Fibroblast of lung (primary cell): ENCODE measurements at regions not wholly inside any gene's neighbourhood (a gene's known extent, or its start where the extent isn't known, plus 50 kb on each side); places are given as distances from the start of the nearest gene placed in this dataset.
A peak's percentile ranks its signal among the peaks of the same experiment; 100 is the strongest.

Source experiments
- DNase-seq, 2 donors: peaks; one replicate each; pipeline versions ENCODE4 v3.0.0 to v3.0.0-alpha.2; 2010; ENCODE audit warnings: low read depth in 2 of 2
- H2AFZ ChIP-seq: 2 replicates; pipeline ENCODE4 v1.5.1; 2012; ENCODE audit warnings: low read length, control low read depth, inconsistent platforms
- H3K27ac ChIP-seq: 2 replicates; pipeline ENCODE4 v1.5.1; 2011; ENCODE audit warnings: low read length, control low read depth; ENCODE audit not compliant: insufficient read depth
- H3K27me3 ChIP-seq: 2 replicates; pipeline ENCODE4 v1.5.1; 2011; ENCODE audit warnings: mild to moderate bottlenecking, low read length; ENCODE audit not compliant: control insufficient read depth, insufficient read depth
- H3K36me3 ChIP-seq: 2 replicates; pipeline ENCODE4 v1.5.1; 2011; ENCODE audit warnings: low read length; ENCODE audit not compliant: control insufficient read depth, insufficient read depth
- H3K4me1 ChIP-seq: 2 replicates; pipeline ENCODE4 v1.5.1; 2011; ENCODE audit warnings: low read length; ENCODE audit not compliant: control insufficient read depth, insufficient read depth; ENCODE audit errors: extremely low read depth
- H3K4me2 ChIP-seq: 2 replicates; pipeline ENCODE4 v1.5.1; 2011; ENCODE audit warnings: low read length, control low read depth; ENCODE audit not compliant: insufficient read depth; ENCODE audit errors: extremely low read depth
- H3K4me3 ChIP-seq, 4 experiments: fragments of 200-600 bp in 1 of 4; sonication (generic) in 1 of 4; replicated peaks in 1 of 4; 2 replicates each; pipeline ENCODE4 v1.5.1; 2011 to 2016; ENCODE audit warnings: low read length in 4 of 4, low read depth in 3 of 4, mild to moderate bottlenecking in 3 of 4, control low read depth in 2 of 4, inconsistent platforms in 1 of 4, mixed read lengths in 1 of 4; ENCODE audit not compliant: insufficient read depth in 1 of 4; ENCODE audit errors: control extremely low read depth in 1 of 4
- H3K79me2 ChIP-seq: 2 replicates; pipeline ENCODE4 v1.5.1; 2012; ENCODE audit warnings: mild to moderate bottlenecking, low read length, inconsistent platforms; ENCODE audit not compliant: control insufficient read depth, insufficient read depth
- H3K9ac ChIP-seq: 2 replicates; pipeline ENCODE4 v1.5.1; 2011; ENCODE audit warnings: mild to moderate bottlenecking, low read length, control low read depth; ENCODE audit not compliant: insufficient read depth
- H3K9me3 ChIP-seq: 2 replicates; pipeline ENCODE4 v1.5.1; 2012; ENCODE audit warnings: low read depth, low read length; ENCODE audit not compliant: control insufficient read depth, insufficient read depth
- H4K20me1 ChIP-seq: 2 replicates; pipeline ENCODE4 v1.5.1; 2011; ENCODE audit warnings: low read length; ENCODE audit not compliant: control insufficient read depth, insufficient read depth; ENCODE audit errors: extremely low read depth
- CTCF ChIP-seq, 2 donors: IDR thresholded peaks in 1 of 2; conservative IDR thresholded peaks in 1 of 2; 1 replicate in 1 of 2; 2 replicates in 1 of 2; pipeline ENCODE4 v1.5.1; 2011 to 2012; ENCODE audit warnings: low read length in 2 of 2, control low read depth in 1 of 2, inconsistent platforms in 1 of 2, low read depth in 1 of 2, mild to moderate bottlenecking in 1 of 2
- EZH2 ChIP-seq: IDR thresholded peaks from 2 replicates; pipeline ENCODE4 v1.5.1; 2012; ENCODE audit warnings: low read length, control low read depth, mild to moderate bottlenecking; ENCODE audit errors: missing control alignments

- Histone ChIP-seq H3K4me3 (no peak overlapping the region), H3K27me3 (no peaks in the 10 kb centered on the region), H3K9me3 (no peaks in the 10 kb centered on the region), H3K27ac (no peak overlapping the region), H4K20me1 (no peaks in the 10 kb centered on the region), H3K9ac (no peak overlapping the region), H2AFZ (no peak overlapping the region), H3K36me3 (no peaks in the 10 kb centered on the region), H3K79me2 (no peaks in the 10 kb centered on the region), H3K4me2 (no peak overlapping the region), H3K4me1 (no peaks in the 10 kb centered on the region)
- TF ChIP-seq CTCF (conservative IDR thresholded peaks at IDR 0.05 in 1 of 2, IDR thresholded peaks at IDR 0.05 in 1 of 2; ENCODE audit: low read depth in 1 of 2, low read length in 2 of 2), result no peak
- no peak for TF ChIP-seq EZH2
- DNase-seq, result peak in 1 of 2 donors; percentile 78
These were observed 238.6 kb upstream of the PMEPA1 start for GRCh38 chr20:57948180-57948955.

- H3K27ac ChIP-seq, result no peak overlapping the region
- H3K36me3 ChIP-seq, result no peaks in the 10 kb centered on the region
- H3K4me3 ChIP-seq, result no peak overlapping the region
- H3K9me3 ChIP-seq, result no peaks in the 10 kb centered on the region
- DNase-seq, result peak; percentile 13 to 92
- TF ChIP-seq CTCF (conservative IDR thresholded peaks at IDR 0.05 in 1 of 2, IDR thresholded peaks at IDR 0.05 in 1 of 2; ENCODE audit: low read depth in 1 of 2, low read length in 2 of 2) (peak in 1 of 2 donors; percentile 13), EZH2 (no peak)
- no peaks in the 10 kb centered on the region for H4K20me1 ChIP-seq
- H3K4me2 ChIP-seq, result no peak overlapping the region
- H3K4me1 ChIP-seq, result no peaks in the 10 kb centered on the region
- no peaks in the 10 kb centered on the region for H3K79me2 ChIP-seq
- no peak overlapping the region for H2AFZ ChIP-seq
- no peaks in the 10 kb centered on the region for H3K27me3 ChIP-seq
- H3K9ac ChIP-seq, result no peak overlapping the region
These were observed 237.8 kb upstream of the PMEPA1 start for GRCh38 chr20:57947421-57948179.

- no peaks in the 10 kb centered on the region for H3K27me3 ChIP-seq
- H3K4me2 ChIP-seq, result no peak overlapping the region
- no peaks in the 10 kb centered on the region for H3K79me2 ChIP-seq
- no peak overlapping the region for H2AFZ ChIP-seq
- H3K4me1 ChIP-seq, result no peaks in the 10 kb centered on the region
- TF ChIP-seq CTCF (conservative IDR thresholded peaks at IDR 0.05 in 1 of 2, IDR thresholded peaks at IDR 0.05 in 1 of 2; ENCODE audit: low read depth in 1 of 2, low read length in 2 of 2) (no peak), EZH2 (no peak)
- no peak overlapping the region for H3K4me3 ChIP-seq
- H3K9ac ChIP-seq, result no peak overlapping the region
- no peaks in the 10 kb centered on the region for H3K36me3 ChIP-seq
- no peaks in the 10 kb centered on the region for H4K20me1 ChIP-seq
- DNase-seq, result no peak
- H3K9me3 ChIP-seq, result no peaks in the 10 kb centered on the region
- H3K27ac ChIP-seq, result no peak overlapping the region
These were observed 236.9 kb upstream of the PMEPA1 start for GRCh38 chr20:57946559-57947315.
